ENCODE measurements at regions not wholly inside any gene's neighbourhood (a gene's known extent, or its start where the extent isn't known, plus 50 kb on each side); places are given as distances from the start of the nearest gene placed in this dataset.
"Not testable (repeated sequence)": the region's sequence is repeated elsewhere in the genome, so short reads cannot be mapped to it uniquely, and the experiment has no call there.

GRCh38 chr9:129301941-129302340 is 123.9 kb upstream of the IER5L start:
- H2AK5ac ChIP-seq (ENCODE audit: low read length, severe bottlenecking): no peak overlapping the region
- no peak overlapping the region for H2BK5ac ChIP-seq (ENCODE audit: low read depth, low read length, poor library complexity, severe bottlenecking)
- H3K27me3 ChIP-seq (ENCODE audit: control insufficient read depth in 1 of 2, insufficient read depth in 1 of 2, low read length in 2 of 2): no peaks in the 10 kb centered on the region
- H2AFZ ChIP-seq (ENCODE audit: low read depth, low read length): no peak overlapping the region
- peaks cover 58% of the 10 kb centered on the region for H3K9me3 ChIP-seq (ENCODE audit: control insufficient read depth, low read length)
- H2BK12ac ChIP-seq (ENCODE audit: low read length in 2 of 2): no peak overlapping the region
- H4K8ac ChIP-seq (ENCODE audit: low read length): no peak overlapping the region
- no peak overlapping the region for H3K18ac ChIP-seq (ENCODE audit: low read depth in 1 of 2, low read length in 2 of 2)
- WGBS: 78% methylated on average over 4 of the region's 4 CpGs
- no peak overlapping the region for H3K27ac ChIP-seq (ENCODE audit: low read length, poor library complexity, severe bottlenecking)
- no peak overlapping the region for H3K4me3 ChIP-seq (ENCODE audit: insufficient read depth in 1 of 2, low read depth in 1 of 2, low read length in 2 of 2)
- no peak overlapping the region for H3K4me2 ChIP-seq (ENCODE audit: low read length, poor library complexity, severe bottlenecking)
- H3K36me3 ChIP-seq (ENCODE audit: control insufficient read depth in 1 of 2, insufficient read depth in 2 of 2, low read depth in 1 of 2, low read length in 2 of 2): no peaks in the 10 kb centered on the region
- no peak overlapping the region for H2BK15ac ChIP-seq (ENCODE audit: low read depth, poor library complexity, severe bottlenecking)
- H3K14ac ChIP-seq (ENCODE audit: low read length in 2 of 2): no peak overlapping the region
- no peak overlapping the region for H2BK120ac ChIP-seq (ENCODE audit: low read depth, low read length)
- DNase-seq: no peak
- no peak overlapping the region for H4K91ac ChIP-seq (ENCODE audit: low read length)
- H3K23ac ChIP-seq (ENCODE audit: low read length in 2 of 2): no peak overlapping the region
- H3K4ac ChIP-seq (ENCODE audit: low read depth in 1 of 2, low read length in 2 of 2): no peak overlapping the region
- H3K79me1 ChIP-seq (replicated peaks; ENCODE audit: low read length, poor library complexity, severe bottlenecking): no peaks in the 10 kb centered on the region
- H3K9ac ChIP-seq (ENCODE audit: low read length): no peak overlapping the region
- no peaks in the 10 kb centered on the region for H3K4me1 ChIP-seq (ENCODE audit: control insufficient read depth, insufficient read depth, low read depth, low read length)

DNA sequence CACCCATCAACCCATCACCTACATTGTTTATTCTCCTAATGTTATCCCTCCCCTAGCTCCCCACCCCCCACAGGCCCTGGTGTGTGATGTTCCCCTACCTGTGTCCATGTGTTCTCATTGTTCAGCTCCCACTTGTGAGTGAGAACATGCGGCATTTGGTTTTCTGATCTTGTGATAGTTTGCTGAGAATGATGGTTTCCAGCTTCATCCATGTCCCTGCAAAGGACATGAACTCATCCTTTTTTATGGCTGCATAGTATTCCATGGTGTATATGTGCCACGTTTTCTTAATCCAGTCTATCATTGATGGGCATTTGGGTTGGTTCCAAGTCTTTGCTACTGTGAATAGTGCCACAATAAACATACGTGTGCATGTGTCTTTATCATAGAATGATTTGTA is 118.1 kb upstream of the IER5L start:
- not testable (repeated sequence) for H2BK120ac ChIP-seq (ENCODE audit: low read depth, low read length); DNase-seq; H4K8ac ChIP-seq (ENCODE audit: low read length); H4K91ac ChIP-seq (ENCODE audit: low read length); H2BK15ac ChIP-seq (ENCODE audit: low read depth, poor library complexity, severe bottlenecking); H3K27ac ChIP-seq (ENCODE audit: low read length, poor library complexity, severe bottlenecking); H3K23ac ChIP-seq (ENCODE audit: low read length in 2 of 2); H3K4me1 ChIP-seq (ENCODE audit: control insufficient read depth, insufficient read depth, low read depth, low read length); H3K18ac ChIP-seq (ENCODE audit: low read depth in 1 of 2, low read length in 2 of 2); H2BK5ac ChIP-seq (ENCODE audit: low read depth, low read length, poor library complexity, severe bottlenecking); H3K4me3 ChIP-seq (ENCODE audit: insufficient read depth in 1 of 2, low read depth in 1 of 2, low read length in 2 of 2); H3K27me3 ChIP-seq (ENCODE audit: control insufficient read depth in 1 of 2, insufficient read depth in 1 of 2, low read length in 2 of 2); H3K14ac ChIP-seq (ENCODE audit: low read length in 2 of 2); H3K36me3 ChIP-seq (ENCODE audit: control insufficient read depth in 1 of 2, insufficient read depth in 2 of 2, low read depth in 1 of 2, low read length in 2 of 2); H2AK5ac ChIP-seq (ENCODE audit: low read length, severe bottlenecking); H3K9ac ChIP-seq (ENCODE audit: low read length); H3K4me2 ChIP-seq (ENCODE audit: low read length, poor library complexity, severe bottlenecking); H3K79me1 ChIP-seq (replicated peaks; ENCODE audit: low read length, poor library complexity, severe bottlenecking); H3K4ac ChIP-seq (ENCODE audit: low read depth in 1 of 2, low read length in 2 of 2); H2BK12ac ChIP-seq (ENCODE audit: low read length in 2 of 2); H2AFZ ChIP-seq (ENCODE audit: low read depth, low read length)
- WGBS: no CpG with 5 or more reads among the region's 3 CpGs
- peaks cover 40% of the 10 kb centered on the region for H3K9me3 ChIP-seq (ENCODE audit: control insufficient read depth, low read length)

DNA sequence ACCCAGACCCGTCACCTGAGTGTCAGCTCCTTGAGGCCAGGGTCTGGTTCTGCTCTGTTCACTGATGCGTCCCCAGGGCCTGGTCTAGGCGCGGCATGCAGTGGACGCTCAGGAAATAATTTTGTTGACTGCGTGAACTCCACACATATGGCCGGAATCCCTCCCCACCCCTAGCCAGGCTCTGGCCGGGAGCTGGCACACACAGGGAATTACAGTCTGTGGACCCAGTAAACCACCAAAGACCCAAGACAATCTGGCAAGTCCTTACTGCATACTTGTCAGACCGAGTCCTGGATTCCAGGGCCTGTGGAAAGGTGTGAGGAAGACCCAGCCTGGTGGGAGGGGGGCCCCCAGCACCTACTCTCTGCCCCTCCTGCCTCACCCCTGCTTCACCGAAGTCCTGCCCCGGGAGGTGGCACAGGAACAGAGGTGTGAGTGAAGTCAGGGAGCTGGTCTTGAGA is 113.0 kb upstream of the IER5L start:
- Histone ChIP-seq H3K4me3 (ENCODE audit: insufficient read depth in 1 of 2, low read depth in 1 of 2, low read length in 2 of 2) (peak overlapping the region in 1 of 2 experiments; percentile 20), H2BK15ac (ENCODE audit: low read depth, poor library complexity, severe bottlenecking) (no peak overlapping the region), H4K8ac (ENCODE audit: low read length) (no peak overlapping the region), H2BK12ac (ENCODE audit: low read length in 2 of 2) (peak overlapping the region in 1 of 2 experiments; percentile 24), H3K27me3 (ENCODE audit: control insufficient read depth in 1 of 2, insufficient read depth in 1 of 2, low read length in 2 of 2) (peaks cover 0 to 5% of the 10 kb centered on the region in 2 experiments), H3K27ac (ENCODE audit: low read length, poor library complexity, severe bottlenecking) (no peak overlapping the region), H2AFZ (ENCODE audit: low read depth, low read length) (no peak overlapping the region), H3K14ac (ENCODE audit: low read length in 2 of 2) (peak overlapping the region in 1 of 2 experiments; percentile 18), H3K36me3 (ENCODE audit: control insufficient read depth in 1 of 2, insufficient read depth in 2 of 2, low read depth in 1 of 2, low read length in 2 of 2) (no peaks in the 10 kb centered on the region), H3K4ac (ENCODE audit: low read depth in 1 of 2, low read length in 2 of 2) (no peak overlapping the region), H3K4me2 (ENCODE audit: low read length, poor library complexity, severe bottlenecking) (no peak overlapping the region), H2BK120ac (ENCODE audit: low read depth, low read length) (no peak overlapping the region), H2BK5ac (ENCODE audit: low read depth, low read length, poor library complexity, severe bottlenecking) (no peak overlapping the region), H3K18ac (ENCODE audit: low read depth in 1 of 2, low read length in 2 of 2) (no peak overlapping the region), H2AK5ac (ENCODE audit: low read length, severe bottlenecking) (no peak overlapping the region), H3K79me1 (replicated peaks; ENCODE audit: low read length, poor library complexity, severe bottlenecking) (no peaks in the 10 kb centered on the region), H4K91ac (ENCODE audit: low read length) (no peak overlapping the region), H3K9ac (ENCODE audit: low read length) (no peak overlapping the region), H3K23ac (ENCODE audit: low read length in 2 of 2) (no peak overlapping the region), H3K9me3 (ENCODE audit: control insufficient read depth, low read length) (peaks cover 13% of the 10 kb centered on the region), H3K4me1 (ENCODE audit: control insufficient read depth, insufficient read depth, low read depth, low read length) (peaks cover 5% of the 10 kb centered on the region)
- no peak for DNase-seq
- WGBS: 90% methylated on average over 8 of the region's 11 CpGs

- 84% methylated on average over 16 of the region's 16 CpGs for WGBS
- no peak overlapping the region for H3K23ac ChIP-seq (ENCODE audit: low read length in 2 of 2)
- no peak overlapping the region for H3K27ac ChIP-seq (ENCODE audit: low read length, poor library complexity, severe bottlenecking)
- H3K9ac ChIP-seq (ENCODE audit: low read length): no peak overlapping the region
- DNase-seq: no peak
- no peak overlapping the region for H2BK15ac ChIP-seq (ENCODE audit: low read depth, poor library complexity, severe bottlenecking)
- no peak overlapping the region for H4K8ac ChIP-seq (ENCODE audit: low read length)
- no peak overlapping the region for H3K4ac ChIP-seq (ENCODE audit: low read depth in 1 of 2, low read length in 2 of 2)
- H2BK12ac ChIP-seq (ENCODE audit: low read length in 2 of 2): no peak overlapping the region
- H2AFZ ChIP-seq (ENCODE audit: low read depth, low read length): no peak overlapping the region
- H3K27me3 ChIP-seq (ENCODE audit: control insufficient read depth in 1 of 2, insufficient read depth in 1 of 2, low read length in 2 of 2): peaks cover 0 to 5% of the 10 kb centered on the region in 2 experiments
- H3K14ac ChIP-seq (ENCODE audit: low read length in 2 of 2): no peak overlapping the region
- no peaks in the 10 kb centered on the region for H3K36me3 ChIP-seq (ENCODE audit: control insufficient read depth in 1 of 2, insufficient read depth in 2 of 2, low read depth in 1 of 2, low read length in 2 of 2)
- H4K91ac ChIP-seq (ENCODE audit: low read length): no peak overlapping the region
- no peak overlapping the region for H2BK5ac ChIP-seq (ENCODE audit: low read depth, low read length, poor library complexity, severe bottlenecking)
- no peak overlapping the region for H3K4me2 ChIP-seq (ENCODE audit: low read length, poor library complexity, severe bottlenecking)
- H3K4me3 ChIP-seq (ENCODE audit: insufficient read depth in 1 of 2, low read depth in 1 of 2, low read length in 2 of 2): no peak overlapping the region
- H2BK120ac ChIP-seq (ENCODE audit: low read depth, low read length): no peak overlapping the region
- H3K4me1 ChIP-seq (ENCODE audit: control insufficient read depth, insufficient read depth, low read depth, low read length): peaks cover 5% of the 10 kb centered on the region
- H3K9me3 ChIP-seq (ENCODE audit: control insufficient read depth, low read length): peaks cover 10% of the 10 kb centered on the region
- H3K79me1 ChIP-seq (replicated peaks; ENCODE audit: low read length, poor library complexity, severe bottlenecking): no peaks in the 10 kb centered on the region
- H2AK5ac ChIP-seq (ENCODE audit: low read length, severe bottlenecking): no peak overlapping the region
- H3K18ac ChIP-seq (ENCODE audit: low read depth in 1 of 2, low read length in 2 of 2): no peak overlapping the region
Observed at GRCh38 chr9:129290606-129291005, 112.5 kb upstream of the IER5L start.

Data from mesenchymal stem cell (in vitro differentiated cells and primary cell).